ENCODE measurements at regions not wholly inside any gene's neighbourhood (a gene's known extent, or its start where the extent isn't known, plus 50 kb on each side); places are given as distances from the start of the nearest gene placed in this dataset.

DNA sequence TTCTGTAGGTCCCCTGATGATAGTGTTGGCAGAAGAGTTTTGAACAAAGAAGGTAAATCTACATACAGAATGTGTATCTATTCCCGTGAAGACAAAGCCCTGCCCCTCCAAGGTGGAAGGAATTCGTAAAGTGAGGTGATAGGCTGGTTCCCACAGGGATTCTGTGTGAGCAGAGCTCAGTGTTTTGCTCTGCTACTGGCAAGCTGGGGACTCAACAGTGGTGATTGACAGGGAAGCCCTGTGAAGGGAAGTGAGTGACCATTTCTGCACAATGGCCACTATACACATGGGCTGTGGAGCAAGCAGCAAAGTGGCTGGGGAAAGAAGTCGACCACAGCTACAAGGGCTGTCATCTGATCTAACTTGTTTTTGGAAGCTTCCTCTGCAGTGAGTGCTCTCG, 90.0 kb upstream of the LRRN2 start:
- Histone ChIP-seq H3K9ac (ENCODE audit: low read depth, low read length, poor library complexity) (no peak overlapping the region), H2AK5ac (ENCODE audit: low read depth, low read length) (no peak overlapping the region), H2BK15ac (ENCODE audit: low read length) (no peak overlapping the region), H3K23ac (ENCODE audit: low read depth, low read length, poor library complexity) (no peak overlapping the region), H3K27ac (replicated peaks; ENCODE audit: low read length) (no peak overlapping the region), H3K27me3 (ENCODE audit: control insufficient read depth in 3 of 3, insufficient read depth in 3 of 3, low read depth in 1 of 3, low read length in 3 of 3) (no peaks in the 10 kb centered on the region), H3K9me3 (replicated peaks in 1 of 2; ENCODE audit: control insufficient read depth in 2 of 2, insufficient read depth in 1 of 2, low read depth in 1 of 2, low read length in 2 of 2) (no peaks in the 10 kb centered on the region), H3K79me1 (ENCODE audit: low read depth, low read length) (no peaks in the 10 kb centered on the region), H2BK12ac (ENCODE audit: low read length) (no peak overlapping the region), H3K4me3 (ENCODE audit: low read length in 2 of 2) (no peak overlapping the region), H3K4me1 (ENCODE audit: control insufficient read depth in 2 of 2, insufficient read depth in 1 of 2, low read depth in 1 of 2, low read length in 2 of 2) (no peaks in the 10 kb centered on the region), H3K14ac (ENCODE audit: low read length) (no peak overlapping the region), H3K4ac (ENCODE audit: low read length) (no peak overlapping the region), H3K18ac (ENCODE audit: low read length) (no peak overlapping the region), H3K36me3 (replicated peaks in 1 of 2; ENCODE audit: control insufficient read depth in 2 of 2, insufficient read depth in 2 of 2, low read length in 2 of 2) (no peaks in the 10 kb centered on the region), H4K8ac (ENCODE audit: low read depth, low read length) (no peak overlapping the region), H3K4me2 (ENCODE audit: insufficient read depth, low read length, poor library complexity, severe bottlenecking) (no peak overlapping the region), H4K91ac (ENCODE audit: low read depth, low read length, poor library complexity) (no peak overlapping the region), H2BK120ac (ENCODE audit: low read depth, low read length) (no peak overlapping the region), H2AFZ (ENCODE audit: low read length) (no peak overlapping the region), H2BK5ac (ENCODE audit: low read length) (no peak overlapping the region)
- no peak for DNase-seq (ENCODE audit: low spot score)
- no CpG with 5 or more reads among the region's 4 CpGs for WGBS, 2 donors (ENCODE audit: extremely low coverage in 2 of 2, insufficient read length in 2 of 2, insufficient replicate concordance in 1 of 2)

- H2BK12ac ChIP-seq (ENCODE audit: low read length): no peak overlapping the region
- H2AFZ ChIP-seq (ENCODE audit: low read length): no peak overlapping the region
- no peak overlapping the region for H4K91ac ChIP-seq (ENCODE audit: low read depth, low read length, poor library complexity)
- no peak overlapping the region for H3K4me3 ChIP-seq (ENCODE audit: low read length in 2 of 2)
- no peaks in the 10 kb centered on the region for H3K9me3 ChIP-seq (replicated peaks in 1 of 2; ENCODE audit: control insufficient read depth in 2 of 2, insufficient read depth in 1 of 2, low read depth in 1 of 2, low read length in 2 of 2)
- H2BK15ac ChIP-seq (ENCODE audit: low read length): no peak overlapping the region
- no peak overlapping the region for H2AK5ac ChIP-seq (ENCODE audit: low read depth, low read length)
- H3K79me1 ChIP-seq (ENCODE audit: low read depth, low read length): no peaks in the 10 kb centered on the region
- no peak for DNase-seq (ENCODE audit: low spot score)
- H3K36me3 ChIP-seq (replicated peaks in 1 of 2; ENCODE audit: control insufficient read depth in 2 of 2, insufficient read depth in 2 of 2, low read length in 2 of 2): no peaks in the 10 kb centered on the region
- no peak overlapping the region for H3K23ac ChIP-seq (ENCODE audit: low read depth, low read length, poor library complexity)
- WGBS, 2 donors (ENCODE audit: extremely low coverage in 2 of 2, insufficient read length in 2 of 2, insufficient replicate concordance in 1 of 2): no CpG with 5 or more reads among the region's 7 CpGs
- H2BK5ac ChIP-seq (ENCODE audit: low read length): no peak overlapping the region
- H2BK120ac ChIP-seq (ENCODE audit: low read depth, low read length): no peak overlapping the region
- no peak overlapping the region for H3K18ac ChIP-seq (ENCODE audit: low read length)
- H3K27me3 ChIP-seq (ENCODE audit: control insufficient read depth in 3 of 3, insufficient read depth in 3 of 3, low read depth in 1 of 3, low read length in 3 of 3): peaks cover 0 to 5% (median 0%) of the 10 kb centered on the region in 3 experiments
- no peak overlapping the region for H3K9ac ChIP-seq (ENCODE audit: low read depth, low read length, poor library complexity)
- no peak overlapping the region for H3K4me2 ChIP-seq (ENCODE audit: insufficient read depth, low read length, poor library complexity, severe bottlenecking)
- no peak overlapping the region for H3K27ac ChIP-seq (replicated peaks; ENCODE audit: low read length)
- H3K14ac ChIP-seq (ENCODE audit: low read length): no peak overlapping the region
- no peak overlapping the region for H3K4ac ChIP-seq (ENCODE audit: low read length)
- no peaks in the 10 kb centered on the region for H3K4me1 ChIP-seq (ENCODE audit: control insufficient read depth in 2 of 2, insufficient read depth in 1 of 2, low read depth in 1 of 2, low read length in 2 of 2)
- no peak overlapping the region for H4K8ac ChIP-seq (ENCODE audit: low read depth, low read length)
Observed at GRCh38 chr1:204777591-204777990, 92.1 kb upstream of the LRRN2 start.

- H3K18ac ChIP-seq (ENCODE audit: low read length): no peak overlapping the region
- H4K91ac ChIP-seq (ENCODE audit: low read depth, low read length, poor library complexity): no peak overlapping the region
- no peak overlapping the region for H2AFZ ChIP-seq (ENCODE audit: low read length)
- no peak overlapping the region for H2BK5ac ChIP-seq (ENCODE audit: low read length)
- no peak overlapping the region for H2AK5ac ChIP-seq (ENCODE audit: low read depth, low read length)
- peaks cover 0 to 5% (median 0%) of the 10 kb centered on the region in 3 experiments for H3K27me3 ChIP-seq (ENCODE audit: control insufficient read depth in 3 of 3, insufficient read depth in 3 of 3, low read depth in 1 of 3, low read length in 3 of 3)
- no peak overlapping the region for H2BK120ac ChIP-seq (ENCODE audit: low read depth, low read length)
- H3K4me3 ChIP-seq (ENCODE audit: low read length in 2 of 2): no peak overlapping the region
- WGBS, 2 donors (ENCODE audit: extremely low coverage in 2 of 2, insufficient read length in 2 of 2, insufficient replicate concordance in 1 of 2): no CpG with 5 or more reads among the region's 3 CpGs
- no peaks in the 10 kb centered on the region for H3K79me1 ChIP-seq (ENCODE audit: low read depth, low read length)
- no peak overlapping the region for H3K23ac ChIP-seq (ENCODE audit: low read depth, low read length, poor library complexity)
- no peak overlapping the region for H3K14ac ChIP-seq (ENCODE audit: low read length)
- no peak overlapping the region for H3K27ac ChIP-seq (replicated peaks; ENCODE audit: low read length)
- no peak overlapping the region for H2BK12ac ChIP-seq (ENCODE audit: low read length)
- DNase-seq (ENCODE audit: low spot score): no peak
- H3K4me1 ChIP-seq (ENCODE audit: control insufficient read depth in 2 of 2, insufficient read depth in 1 of 2, low read depth in 1 of 2, low read length in 2 of 2): no peaks in the 10 kb centered on the region
- no peaks in the 10 kb centered on the region for H3K9me3 ChIP-seq (replicated peaks in 1 of 2; ENCODE audit: control insufficient read depth in 2 of 2, insufficient read depth in 1 of 2, low read depth in 1 of 2, low read length in 2 of 2)
- no peak overlapping the region for H4K8ac ChIP-seq (ENCODE audit: low read depth, low read length)
- H3K36me3 ChIP-seq (replicated peaks in 1 of 2; ENCODE audit: control insufficient read depth in 2 of 2, insufficient read depth in 2 of 2, low read length in 2 of 2): no peaks in the 10 kb centered on the region
- no peak overlapping the region for H2BK15ac ChIP-seq (ENCODE audit: low read length)
- H3K9ac ChIP-seq (ENCODE audit: low read depth, low read length, poor library complexity): no peak overlapping the region
- no peak overlapping the region for H3K4ac ChIP-seq (ENCODE audit: low read length)
- no peak overlapping the region for H3K4me2 ChIP-seq (ENCODE audit: insufficient read depth, low read length, poor library complexity, severe bottlenecking)
Observed at GRCh38 chr1:204780630-204781029, 90.0 kb upstream of the NFASC start.

GRCh38 chr1:204782118-204782700, 88.5 kb upstream of the NFASC start:
- H2BK5ac ChIP-seq (ENCODE audit: low read length): no peak overlapping the region
- no peak overlapping the region for H3K23ac ChIP-seq (ENCODE audit: low read depth, low read length, poor library complexity)
- no peak overlapping the region for H2AFZ ChIP-seq (ENCODE audit: low read length)
- no peak overlapping the region for H2AK5ac ChIP-seq (ENCODE audit: low read depth, low read length)
- no peak overlapping the region for H3K27ac ChIP-seq (replicated peaks; ENCODE audit: low read length)
- no peak overlapping the region for H3K18ac ChIP-seq (ENCODE audit: low read length)
- no peak overlapping the region for H2BK15ac ChIP-seq (ENCODE audit: low read length)
- no peaks in the 10 kb centered on the region for H3K79me1 ChIP-seq (ENCODE audit: low read depth, low read length)
- DNase-seq (ENCODE audit: low spot score): no peak
- peaks cover 0 to 5% (median 0%) of the 10 kb centered on the region in 3 experiments for H3K27me3 ChIP-seq (ENCODE audit: control insufficient read depth in 3 of 3, insufficient read depth in 3 of 3, low read depth in 1 of 3, low read length in 3 of 3)
- no peak overlapping the region for H4K8ac ChIP-seq (ENCODE audit: low read depth, low read length)
- H3K4me1 ChIP-seq (ENCODE audit: control insufficient read depth in 2 of 2, insufficient read depth in 1 of 2, low read depth in 1 of 2, low read length in 2 of 2): no peaks in the 10 kb centered on the region
- no peak overlapping the region for H3K14ac ChIP-seq (ENCODE audit: low read length)
- H3K4me2 ChIP-seq (ENCODE audit: insufficient read depth, low read length, poor library complexity, severe bottlenecking): no peak overlapping the region
- H3K9ac ChIP-seq (ENCODE audit: low read depth, low read length, poor library complexity): no peak overlapping the region
- H3K36me3 ChIP-seq (replicated peaks in 1 of 2; ENCODE audit: control insufficient read depth in 2 of 2, insufficient read depth in 2 of 2, low read length in 2 of 2): no peaks in the 10 kb centered on the region
- WGBS, 2 donors (ENCODE audit: extremely low coverage in 2 of 2, insufficient read length in 2 of 2, insufficient replicate concordance in 1 of 2): no CpG with 5 or more reads among the region's 4 CpGs
- H3K9me3 ChIP-seq (replicated peaks in 1 of 2; ENCODE audit: control insufficient read depth in 2 of 2, insufficient read depth in 1 of 2, low read depth in 1 of 2, low read length in 2 of 2): no peaks in the 10 kb centered on the region
- no peak overlapping the region for H3K4ac ChIP-seq (ENCODE audit: low read length)
- no peak overlapping the region for H2BK12ac ChIP-seq (ENCODE audit: low read length)
- no peak overlapping the region for H2BK120ac ChIP-seq (ENCODE audit: low read depth, low read length)
- no peak overlapping the region for H4K91ac ChIP-seq (ENCODE audit: low read depth, low read length, poor library complexity)
- H3K4me3 ChIP-seq (ENCODE audit: low read length in 2 of 2): no peak overlapping the region
